Neural progenitor cell (in vitro differentiated cells): ENCODE measurements at regions not wholly inside any gene's neighbourhood (a gene's known extent, or its start where the extent isn't known, plus 50 kb on each side); places are given as distances from the start of the nearest gene placed in this dataset.

Experiments
- DNase-seq: peaks from one replicate; pipeline ENCODE4 v3.0.0-alpha.2; 2016; ENCODE audit warnings: low spot score
- H2AFZ ChIP-seq: fragments of 200-600 bp; sonication (generic); replicated peaks from 2 replicates; pipeline ENCODE4 v1.6.1; 2016; ENCODE audit warnings: antibody characterized with exemption
- H3F3A ChIP-seq: fragments of 200-600 bp; sonication (generic); 2 replicates; pipeline ENCODE4 v1.6.1; 2016; ENCODE audit warnings: antibody characterized with exemption, low read depth
- H3K27ac ChIP-seq: fragments of 200-600 bp; sonication (generic); 2 replicates; pipeline ENCODE4 v1.5.1; 2016; ENCODE audit warnings: mild to moderate bottlenecking
- H3K27me3 ChIP-seq: fragments of 200-600 bp; sonication (generic); 2 replicates; pipeline ENCODE4 v1.6.1; 2016; ENCODE audit warnings: mild to moderate bottlenecking, moderate library complexity
- H3K36me3 ChIP-seq: fragments of 200-600 bp; sonication (generic); 2 replicates; pipeline ENCODE4 v1.5.1; 2016
- H3K4me1 ChIP-seq: fragments of 200-600 bp; sonication (generic); 2 replicates; pipeline ENCODE4 v1.6.1; 2016; ENCODE audit warnings: mixed run types
- H3K4me2 ChIP-seq: fragments of 200-600 bp; sonication (generic); 2 replicates; pipeline ENCODE4 v1.6.1; 2016
- H3K4me3 ChIP-seq: fragments of 200-600 bp; sonication (generic); 2 replicates; pipeline ENCODE4 v1.5.1; 2016
- H3K79me2 ChIP-seq: fragments of 200-600 bp; sonication (generic); 2 replicates; pipeline ENCODE4 v1.6.1; 2016; ENCODE audit warnings: low read depth
- H3K9ac ChIP-seq: fragments of 200-600 bp; sonication (generic); 2 replicates; pipeline ENCODE4 v1.6.1; 2016
- H3K9me3 ChIP-seq: fragments of 200-600 bp; sonication (generic); 2 replicates; pipeline ENCODE4 v1.5.1; 2016; ENCODE audit warnings: low read depth
- H4K20me1 ChIP-seq: fragments of 200-600 bp; sonication (generic); 2 replicates; pipeline ENCODE4 v1.6.1; 2016; ENCODE audit warnings: low read depth
- H3K27ac Mint-ChIP-seq: 3 replicates; pipeline ENCODE4 v1.8.0; 2021; ENCODE audit warnings: mixed read lengths
- H3K27me3 Mint-ChIP-seq: 2 replicates; pipeline ENCODE4 v1.8.0; 2022; ENCODE audit warnings: low read depth, mild to moderate bottlenecking, inconsistent platforms, moderate library complexity, mixed read lengths; ENCODE audit not compliant: insufficient read depth
- H3K36me3 Mint-ChIP-seq: 3 replicates; pipeline ENCODE4 v1.8.0; 2021; ENCODE audit warnings: mixed read lengths
- H3K4me1 Mint-ChIP-seq: 3 replicates; pipeline ENCODE4 v1.8.0; 2021; ENCODE audit warnings: mixed read lengths
- H3K4me3 Mint-ChIP-seq: 3 replicates; pipeline ENCODE4 v1.8.0; 2021; ENCODE audit warnings: mild to moderate bottlenecking, moderate library complexity, mixed read lengths
- H3K9me3 Mint-ChIP-seq: 3 replicates; pipeline ENCODE4 v1.8.0; 2020; ENCODE audit warnings: mixed read lengths
- EZH2 ChIP-seq: fragments of 200-600 bp; sonication (generic); IDR thresholded peaks from 2 replicates; pipeline ENCODE4 v1.6.1; 2017; ENCODE audit warnings: antibody characterized with exemption, mild to moderate bottlenecking, moderate library complexity
- EZH2phosphoT487 ChIP-seq: fragments of 200-600 bp; sonication (generic); IDR thresholded peaks from 2 replicates; pipeline ENCODE4 v1.6.1; 2017; ENCODE audit warnings: antibody characterized with exemption
- TF ChIP-seq, protein P1 (sequence below): fragments of 200-600 bp; sonication (generic); IDR thresholded peaks from 2 replicates; pipeline ENCODE4 v1.5.1; 2017; ENCODE audit warnings: antibody characterized with exemption, mild to moderate bottlenecking

DNA sequence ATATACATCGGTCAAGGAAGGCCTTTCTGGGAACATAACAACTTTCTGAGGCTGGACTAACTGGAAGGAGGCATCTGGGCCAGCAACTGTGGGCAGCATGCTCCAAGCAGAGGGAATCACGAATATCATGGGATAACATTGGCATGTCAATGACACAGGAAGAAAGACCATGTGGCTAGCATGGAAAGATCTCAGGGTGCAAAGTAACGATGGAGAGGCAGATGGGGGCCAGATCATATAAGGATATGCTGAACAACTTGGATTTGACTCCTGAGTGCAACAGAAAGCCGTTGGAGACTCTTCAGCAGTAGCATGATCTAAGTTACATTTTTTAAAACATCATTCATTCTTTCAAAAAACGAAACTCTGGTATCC lies 133.6 kb downstream of the FOXI3 start:
- Histone ChIP-seq H3F3A (peaks cover 19% of the 10 kb centered on the region), H3K4me3 (no peak overlapping the region), H3K27ac (no peak overlapping the region), H3K4me1 (peaks cover 27% of the 10 kb centered on the region), H3K27me3 (no peaks in the 10 kb centered on the region), H3K9me3 (no peaks in the 10 kb centered on the region), H4K20me1 (no peaks in the 10 kb centered on the region), H3K9ac (no peak overlapping the region), H3K36me3 (no peaks in the 10 kb centered on the region), H2AFZ (no peak overlapping the region), H3K79me2 (no peaks in the 10 kb centered on the region), H3K4me2 (no peak overlapping the region)
- no peaks in the 10 kb centered on the region for H3K27me3 Mint-ChIP-seq
- TF ChIP-seq EZH2phosphoT487 (no peak), EZH2 (no peak)
- TF ChIP-seq, protein P1, sequence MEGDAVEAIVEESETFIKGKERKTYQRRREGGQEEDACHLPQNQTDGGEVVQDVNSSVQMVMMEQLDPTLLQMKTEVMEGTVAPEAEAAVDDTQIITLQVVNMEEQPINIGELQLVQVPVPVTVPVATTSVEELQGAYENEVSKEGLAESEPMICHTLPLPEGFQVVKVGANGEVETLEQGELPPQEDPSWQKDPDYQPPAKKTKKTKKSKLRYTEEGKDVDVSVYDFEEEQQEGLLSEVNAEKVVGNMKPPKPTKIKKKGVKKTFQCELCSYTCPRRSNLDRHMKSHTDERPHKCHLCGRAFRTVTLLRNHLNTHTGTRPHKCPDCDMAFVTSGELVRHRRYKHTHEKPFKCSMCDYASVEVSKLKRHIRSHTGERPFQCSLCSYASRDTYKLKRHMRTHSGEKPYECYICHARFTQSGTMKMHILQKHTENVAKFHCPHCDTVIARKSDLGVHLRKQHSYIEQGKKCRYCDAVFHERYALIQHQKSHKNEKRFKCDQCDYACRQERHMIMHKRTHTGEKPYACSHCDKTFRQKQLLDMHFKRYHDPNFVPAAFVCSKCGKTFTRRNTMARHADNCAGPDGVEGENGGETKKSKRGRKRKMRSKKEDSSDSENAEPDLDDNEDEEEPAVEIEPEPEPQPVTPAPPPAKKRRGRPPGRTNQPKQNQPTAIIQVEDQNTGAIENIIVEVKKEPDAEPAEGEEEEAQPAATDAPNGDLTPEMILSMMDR = no peak
- no peaks in the 10 kb centered on the region for H3K36me3 Mint-ChIP-seq
- no peaks in the 10 kb centered on the region for H3K9me3 Mint-ChIP-seq
- no peak overlapping the region for H3K27ac Mint-ChIP-seq
- DNase-seq = no peak
- H3K4me1 Mint-ChIP-seq = peaks cover 23% of the 10 kb centered on the region
- H3K4me3 Mint-ChIP-seq = no peak overlapping the region

DNA sequence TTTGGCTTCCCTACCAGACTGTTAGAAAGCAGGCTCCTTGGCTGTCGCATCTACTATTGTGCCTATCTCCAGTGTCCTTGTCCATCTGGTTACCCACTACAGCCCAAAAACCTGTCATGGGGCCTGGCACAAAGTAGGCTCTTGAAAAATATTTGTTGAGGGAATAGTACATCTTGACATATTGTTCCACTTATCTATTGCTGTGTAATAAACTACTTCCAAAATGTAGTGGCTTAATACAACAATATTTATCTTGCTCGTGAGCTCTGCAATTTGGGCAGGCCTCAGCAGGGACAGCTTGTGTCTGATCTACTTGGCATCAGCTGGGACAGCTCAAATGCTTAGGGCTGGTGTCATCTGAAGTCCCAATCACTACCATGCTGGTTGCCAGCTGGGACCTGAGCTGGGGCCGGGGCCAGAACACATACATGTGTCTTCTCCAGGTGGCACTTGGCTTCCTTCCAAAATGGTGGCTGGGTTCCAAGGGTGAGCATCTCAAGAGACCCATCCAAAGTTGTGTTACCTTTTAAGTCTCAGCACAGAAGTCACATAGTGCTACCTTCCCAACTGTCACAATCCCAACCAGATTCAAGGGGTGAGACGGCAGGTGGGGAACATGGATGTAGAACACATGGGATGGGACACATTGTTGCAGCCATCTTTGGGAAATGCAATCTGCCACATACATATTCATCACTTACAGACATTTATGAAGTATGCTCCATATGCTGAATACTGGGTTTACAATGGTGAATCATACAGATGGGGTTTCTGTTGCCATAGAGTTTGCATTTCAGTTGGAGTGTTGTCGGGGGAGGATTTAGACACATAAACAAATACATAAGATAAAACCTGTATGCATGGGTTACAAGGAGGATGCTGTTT lies 134.2 kb downstream of the FOXI3 start:
- Histone ChIP-seq H3F3A (peaks cover 19% of the 10 kb centered on the region), H3K9ac (no peak overlapping the region), H4K20me1 (no peaks in the 10 kb centered on the region), H3K4me1 (peaks cover 27% of the 10 kb centered on the region), H3K79me2 (no peaks in the 10 kb centered on the region), H3K27ac (no peak overlapping the region), H3K27me3 (no peaks in the 10 kb centered on the region), H3K36me3 (no peaks in the 10 kb centered on the region), H3K4me2 (no peak overlapping the region), H2AFZ (no peak overlapping the region), H3K4me3 (no peak overlapping the region), H3K9me3 (no peaks in the 10 kb centered on the region)
- peaks cover 23% of the 10 kb centered on the region for H3K4me1 Mint-ChIP-seq
- H3K36me3 Mint-ChIP-seq = no peaks in the 10 kb centered on the region
- H3K4me3 Mint-ChIP-seq = no peak overlapping the region
- no peaks in the 10 kb centered on the region for H3K27me3 Mint-ChIP-seq
- no peak overlapping the region for H3K27ac Mint-ChIP-seq
- DNase-seq = no peak
- no peaks in the 10 kb centered on the region for H3K9me3 Mint-ChIP-seq
- TF ChIP-seq, protein P1 = no peak
- TF ChIP-seq EZH2 (no peak), EZH2phosphoT487 (no peak)

DNA sequence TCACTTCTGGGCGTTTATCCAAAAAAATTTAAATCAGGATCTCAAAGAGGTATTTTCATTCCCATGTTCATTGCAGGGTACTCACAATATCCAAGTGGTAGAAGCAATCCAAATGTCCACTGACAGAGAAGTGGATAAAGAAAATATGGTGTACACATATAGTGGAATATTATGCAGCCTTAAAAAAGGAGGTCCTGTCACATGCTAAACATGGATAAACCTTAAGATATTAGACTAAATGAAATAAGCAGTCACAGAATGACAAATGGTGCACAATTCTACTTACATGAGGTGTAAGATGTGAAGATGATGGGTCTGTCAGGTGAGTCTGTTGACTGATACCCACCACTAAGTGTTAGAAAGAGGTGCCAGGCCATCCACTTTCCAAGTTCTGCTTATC lies 140.6 kb downstream of the THNSL2 start:
- Histone ChIP-seq H3K4me3 (no peak overlapping the region), H3K36me3 (no peaks in the 10 kb centered on the region), H4K20me1 (no peaks in the 10 kb centered on the region), H3K9me3 (peaks cover 5% of the 10 kb centered on the region), H3K9ac (no peak overlapping the region), H3K4me2 (no peak overlapping the region), H3F3A (no peaks in the 10 kb centered on the region), H3K4me1 (no peaks in the 10 kb centered on the region), H2AFZ (no peak overlapping the region), H3K27me3 (no peaks in the 10 kb centered on the region), H3K27ac (no peak overlapping the region), H3K79me2 (no peaks in the 10 kb centered on the region)
- Mint-ChIP-seq H3K4me3 (no peak overlapping the region), H3K4me1 (no peaks in the 10 kb centered on the region), H3K27me3 (no peaks in the 10 kb centered on the region), H3K9me3 (peaks cover 28% of the 10 kb centered on the region), H3K36me3 (peaks cover 3% of the 10 kb centered on the region), H3K27ac (no peak overlapping the region)
- TF ChIP-seq, protein P1 = no peak
- no peak for TF ChIP-seq EZH2
- no peak for DNase-seq
